ENCODE measurements at regions not wholly inside any gene's neighbourhood (a gene's known extent, or its start where the extent isn't known, plus 50 kb on each side); places are given as distances from the start of the nearest gene placed in this dataset.

GRCh38 chr14:49159081-49159480 is 427.1 kb downstream of the RPS29 start:
- H3K27ac ChIP-seq, result no peak overlapping the region
- TF ChIP-seq CTCF (IDR thresholded peaks at IDR 0.05), result no peak
- no peak for TF ChIP-seq ZFX (IDR thresholded peaks at IDR 0.05; ENCODE audit: borderline replicate concordance)

- no peak for TF ChIP-seq CTCF (IDR thresholded peaks at IDR 0.05)
- no peak for TF ChIP-seq ZFX (IDR thresholded peaks at IDR 0.05; ENCODE audit: borderline replicate concordance)
- H3K27ac ChIP-seq, result no peak overlapping the region
Measured at GRCh38 chr14:49139593-49139992, 446.6 kb downstream of the RPS29 start.

DNA sequence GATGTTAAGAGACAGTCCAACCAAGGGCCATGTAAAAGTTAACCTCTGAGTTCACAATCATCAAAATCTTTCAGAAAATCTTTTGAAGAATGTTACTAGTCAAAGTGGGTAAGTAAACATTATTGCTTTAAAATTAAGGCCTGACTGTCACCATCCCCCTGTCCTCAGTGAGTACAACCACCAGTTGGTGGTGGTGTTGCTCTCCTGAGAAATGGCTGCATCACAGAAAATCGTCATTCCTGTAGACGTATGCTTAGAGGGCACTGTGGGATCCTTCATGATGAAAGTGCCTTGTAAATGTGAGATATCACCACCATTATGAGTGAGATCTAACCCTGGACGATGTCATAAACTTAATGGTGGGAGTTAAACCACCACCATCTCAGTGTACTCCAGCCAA is 451.2 kb downstream of the RPS29 start:
- H3K27ac ChIP-seq, result no peak overlapping the region
- TF ChIP-seq ZFX (IDR thresholded peaks at IDR 0.05; ENCODE audit: borderline replicate concordance) (no peak), CTCF (IDR thresholded peaks at IDR 0.05) (peak; percentile 32)

DNA sequence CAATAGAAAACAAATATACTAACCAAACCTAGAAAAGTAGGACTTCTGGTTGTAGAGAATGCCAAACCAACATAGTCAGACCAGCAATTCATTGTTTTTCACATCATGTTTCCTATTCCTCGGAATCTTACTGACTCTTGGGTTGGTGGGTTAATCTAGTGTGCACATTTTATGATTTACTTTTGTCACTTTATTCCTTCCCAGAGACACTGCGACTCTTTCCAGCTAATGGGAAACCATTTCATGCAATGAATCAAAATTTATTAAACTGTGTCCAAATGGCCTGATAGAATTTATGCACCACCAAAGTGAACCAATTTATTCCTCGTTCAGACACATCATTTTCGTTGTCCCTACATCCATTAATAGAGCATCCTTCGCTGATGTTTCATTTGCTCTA is 464.9 kb downstream of the RPS29 start:
- TF ChIP-seq ZFX (IDR thresholded peaks at IDR 0.05; ENCODE audit: borderline replicate concordance) (no peak), CTCF (IDR thresholded peaks at IDR 0.05) (no peak)
- H3K27ac ChIP-seq, result no peak overlapping the region

GRCh38 chr14:49114161-49114893 is 471.9 kb downstream of the RPS29 start:
- H3K27ac ChIP-seq, result no peak overlapping the region
- TF ChIP-seq ZFX (IDR thresholded peaks at IDR 0.05; ENCODE audit: borderline replicate concordance), result no peak
- no peak for TF ChIP-seq CTCF (IDR thresholded peaks at IDR 0.05)

DNA sequence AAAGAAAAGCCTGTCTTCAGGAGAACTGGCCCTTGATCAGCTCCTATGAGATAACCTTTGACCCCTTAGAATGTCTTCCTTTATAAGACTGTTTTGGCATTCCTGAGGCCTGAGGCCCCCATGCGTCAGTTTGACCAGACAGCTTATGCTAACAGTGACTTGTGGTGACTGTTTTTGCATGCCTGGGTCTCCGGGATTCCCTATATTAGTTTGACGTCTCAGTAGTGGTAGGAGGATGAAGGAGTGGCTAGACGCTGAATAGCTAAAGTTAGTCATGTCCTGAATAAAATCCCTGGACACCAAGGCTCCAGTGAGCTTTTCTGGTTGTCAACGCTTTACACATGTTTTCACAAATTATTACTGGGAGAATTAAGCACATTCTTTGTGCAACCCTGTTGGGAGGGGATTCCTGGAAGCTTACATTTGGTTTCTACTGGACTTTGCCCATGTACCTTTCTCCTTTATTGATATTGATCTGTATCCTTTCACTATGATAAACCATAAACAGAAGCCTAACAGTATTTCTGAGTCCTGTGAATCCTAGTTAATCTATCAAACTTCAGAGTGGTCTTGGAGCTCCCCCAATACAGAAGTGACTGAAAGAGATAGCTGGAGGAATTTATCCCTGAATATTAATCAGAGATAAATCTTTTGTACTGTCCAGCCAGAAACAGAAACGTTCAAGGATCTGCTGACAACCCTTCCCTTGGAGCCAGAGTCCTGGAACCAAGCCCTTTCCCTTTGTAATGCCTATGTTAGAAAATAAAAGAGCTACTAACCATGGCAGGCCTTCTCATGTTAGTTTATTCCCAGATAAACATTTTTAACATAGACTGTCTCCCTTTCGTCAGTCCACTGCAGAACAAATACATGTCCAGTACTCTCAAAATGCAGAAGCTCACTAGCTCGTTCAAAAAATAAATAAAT is 479.2 kb downstream of the RPS29 start:
- TF ChIP-seq ZFX (IDR thresholded peaks at IDR 0.05; ENCODE audit: borderline replicate concordance) (no peak), CTCF (IDR thresholded peaks at IDR 0.05) (no peak)
- H3K27ac ChIP-seq, result no peak overlapping the region

- TF ChIP-seq CTCF (IDR thresholded peaks at IDR 0.05) (no peak), ZFX (IDR thresholded peaks at IDR 0.05; ENCODE audit: borderline replicate concordance) (no peak)
Measured at GRCh38 chr14:49105956-49106355, 480.2 kb downstream of the RPS29 start.

More at GRCh38 chr14:49105956-49106355, 480.2 kb downstream of the RPS29 start:
- no peak overlapping the region for H3K27ac ChIP-seq

Measured in 22Rv1 (cell line).